ENCODE measurements at regions not wholly inside any gene's neighbourhood (a gene's known extent, or its start where the extent isn't known, plus 50 kb on each side); places are given as distances from the start of the nearest gene placed in this dataset.

- Histone ChIP-seq H3K36me3 (ENCODE audit: insufficient read depth in 1 of 2, low read depth in 1 of 2) (no peaks in the 10 kb centered on the region), H3K4me3 (no peak overlapping the region), H3K9me3 (no peaks in the 10 kb centered on the region), H3K27me3 (ENCODE audit: insufficient read depth in 3 of 3, low read length in 2 of 3) (no peaks in the 10 kb centered on the region), H3K27ac (no peak overlapping the region), H3K4me1 (no peaks in the 10 kb centered on the region)
- no peak for DNase-seq
- TF ChIP-seq CTCF (IDR thresholded peaks at IDR 0.05), result no peak
- ATAC-seq, result no peak
- 81 to 88% (median 84%) methylated on average over 4 of the region's 4 CpGs for WGBS, 3 donors
- intact Hi-C loops (cut with DNase I), result no loop called here
These were observed 139.1 kb upstream of the TIAM1 start for GRCh38 chr21:31483146-31483545.

GRCh38 chr21:31482460-31482859, 138.4 kb upstream of the TIAM1 start:
- DNase-seq (no peak), ATAC-seq (no peak)
- no peak for TF ChIP-seq CTCF (IDR thresholded peaks at IDR 0.05)

GRCh38 chr21:31480228-31480627, 136.2 kb upstream of the TIAM1 start:
- no peak overlapping the region for H3K27ac ChIP-seq
- ATAC-seq (no peak), DNase-seq (no peak)
- no peaks in the 10 kb centered on the region for H3K27me3 ChIP-seq (ENCODE audit: insufficient read depth in 3 of 3, low read length in 2 of 3)
- H3K36me3 ChIP-seq (ENCODE audit: insufficient read depth in 1 of 2, low read depth in 1 of 2), result no peaks in the 10 kb centered on the region
- H3K4me3 ChIP-seq, result no peak overlapping the region
- no peak for TF ChIP-seq CTCF (IDR thresholded peaks at IDR 0.05)
- no peaks in the 10 kb centered on the region for H3K9me3 ChIP-seq
- intact Hi-C loops (cut with DNase I), result no loop called here
- no peaks in the 10 kb centered on the region for H3K4me1 ChIP-seq
- WGBS, 3 donors, result 79 to 95% (median 90%) methylated on average over 1 of the region's 1 CpG

More at GRCh38 chr21:31482460-31482859, 138.4 kb upstream of the TIAM1 start:
- 83 to 94% (median 90%) methylated on average over 5 of the region's 5 CpGs for WGBS, 3 donors
- H3K36me3 ChIP-seq (ENCODE audit: insufficient read depth in 1 of 2, low read depth in 1 of 2), result no peaks in the 10 kb centered on the region
- H3K4me3 ChIP-seq, result no peak overlapping the region
- H3K4me1 ChIP-seq, result no peaks in the 10 kb centered on the region
- intact Hi-C loops (cut with DNase I), result no loop called here
- no peaks in the 10 kb centered on the region for H3K27me3 ChIP-seq (ENCODE audit: insufficient read depth in 3 of 3, low read length in 2 of 3)
- H3K27ac ChIP-seq, result no peak overlapping the region
- H3K9me3 ChIP-seq, result no peaks in the 10 kb centered on the region

GRCh38 chr21:31479714-31480113, 135.7 kb upstream of the TIAM1 start:
- 57 to 61% (median 57%) methylated on average over 6 of the region's 6 CpGs for WGBS, 3 donors
- Histone ChIP-seq H3K9me3 (no peaks in the 10 kb centered on the region), H3K27me3 (ENCODE audit: insufficient read depth in 3 of 3, low read length in 2 of 3) (no peaks in the 10 kb centered on the region), H3K4me1 (no peaks in the 10 kb centered on the region), H3K4me3 (no peak overlapping the region), H3K27ac (no peak overlapping the region), H3K36me3 (ENCODE audit: insufficient read depth in 1 of 2, low read depth in 1 of 2) (no peaks in the 10 kb centered on the region)
- ATAC-seq (no peak), DNase-seq (no peak)
- TF ChIP-seq CTCF (IDR thresholded peaks at IDR 0.05), result no peak
- intact Hi-C loops (cut with DNase I), result no loop called here

GRCh38 chr21:31479222-31479621, 135.2 kb upstream of the TIAM1 start:
- DNase-seq (no peak), ATAC-seq (no peak)
- WGBS, 3 donors, result 95 to 97% (median 97%) methylated on average over 8 of the region's 8 CpGs
- no peaks in the 10 kb centered on the region for H3K36me3 ChIP-seq (ENCODE audit: insufficient read depth in 1 of 2, low read depth in 1 of 2)
- no peaks in the 10 kb centered on the region for H3K9me3 ChIP-seq
- TF ChIP-seq CTCF (IDR thresholded peaks at IDR 0.05), result no peak
- intact Hi-C loops (cut with DNase I), result no loop called here
- H3K4me3 ChIP-seq, result no peak overlapping the region
- no peaks in the 10 kb centered on the region for H3K27me3 ChIP-seq (ENCODE audit: insufficient read depth in 3 of 3, low read length in 2 of 3)
- H3K27ac ChIP-seq, result no peak overlapping the region
- H3K4me1 ChIP-seq, result no peaks in the 10 kb centered on the region
